HL-60 (cell line): ENCODE measurements at regions not wholly inside any gene's neighbourhood (a gene's known extent, or its start where the extent isn't known, plus 50 kb on each side); places are given as distances from the start of the nearest gene placed in this dataset.

Experiments
- CTCF ChIP-seq: IDR thresholded peaks from one replicate; pipeline ENCODE4 v1.5.1; 2011; ENCODE audit warnings: low read length, control low read depth, inconsistent platforms; ENCODE audit not compliant: insufficient read depth
- GABPA ChIP-seq: IDR thresholded peaks from 2 replicates; pipeline ENCODE4 v1.6.1; 2012; ENCODE audit warnings: low read depth
- POLR2AphosphoS5 ChIP-seq: IDR thresholded peaks from 2 replicates; pipeline ENCODE4 v1.6.1; 2012; ENCODE audit warnings: low read depth
- REST ChIP-seq: IDR thresholded peaks from 2 replicates; pipeline ENCODE4 v1.6.1; 2012; ENCODE audit warnings: low read depth; ENCODE audit not compliant: insufficient replicate concordance

- no peak for TF ChIP-seq CTCF
- TF ChIP-seq POLR2AphosphoS5: no peak
- TF ChIP-seq GABPA: no peak
- no peak for TF ChIP-seq REST
Measured at GRCh38 chr2:117519238-117519637, 295.3 kb upstream of the DDX18 start.
